Lower leg skin (tissue), 3 donors: ENCODE measurements at regions not wholly inside any gene's neighbourhood (a gene's known extent, or its start where the extent isn't known, plus 50 kb on each side); places are given as distances from the start of the nearest gene placed in this dataset.
"Not testable (repeated sequence)": the region's sequence is repeated elsewhere in the genome, so short reads cannot be mapped to it uniquely, and the experiment has no call there.

Source experiments
- CTCF ChIP-seq, 3 donors: fragments of 450-650 bp; IDR thresholded peaks; one replicate each; pipeline ENCODE4 v1.5.1; 2016; ENCODE audit warnings: antibody characterized with exemption in 3 of 3, mild to moderate bottlenecking in 3 of 3, moderate library complexity in 2 of 3
- POLR2A ChIP-seq, 2 donors: fragments of 450-650 bp; IDR thresholded peaks; one replicate each; pipeline ENCODE4 v1.6.1; 2016 to 2017; ENCODE audit warnings: antibody characterized with exemption in 2 of 2, mild to moderate bottlenecking in 1 of 2, moderate library complexity in 1 of 2

GRCh38 chr1:199951005-199951404, 76.5 kb upstream of the NR5A2 start:
- TF ChIP-seq CTCF, POLR2A (IDR thresholded peaks at IDR 0.05): not testable (repeated sequence)
